ENCODE measurements at regions not wholly inside any gene's neighbourhood (a gene's known extent, or its start where the extent isn't known, plus 50 kb on each side); places are given as distances from the start of the nearest gene placed in this dataset.

DNA sequence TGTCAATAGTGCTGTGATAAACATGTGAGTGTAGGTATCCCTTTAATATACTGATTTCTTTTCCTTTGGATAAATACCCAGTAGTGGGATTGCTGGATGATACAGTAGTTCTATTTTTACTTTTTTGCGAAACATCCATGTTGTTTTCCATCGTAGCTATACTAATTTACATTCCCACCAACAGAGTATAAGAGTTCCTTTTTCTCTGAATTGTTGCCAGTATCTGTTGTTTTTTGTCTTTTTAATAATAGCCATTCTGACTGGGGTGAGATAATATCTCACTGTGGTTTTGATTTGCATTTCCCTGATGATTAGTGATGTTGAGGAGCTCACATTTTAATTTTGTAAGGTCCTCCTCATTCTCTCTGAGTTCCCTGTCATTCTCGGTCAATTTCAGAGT is 71.1 kb upstream of the NFIL3 start:
- H3K4me3 ChIP-seq (replicated peaks in 1 of 2; ENCODE audit: low read depth in 2 of 2, low read length in 2 of 2), result no peak overlapping the region
- TF ChIP-seq, protein P1, sequence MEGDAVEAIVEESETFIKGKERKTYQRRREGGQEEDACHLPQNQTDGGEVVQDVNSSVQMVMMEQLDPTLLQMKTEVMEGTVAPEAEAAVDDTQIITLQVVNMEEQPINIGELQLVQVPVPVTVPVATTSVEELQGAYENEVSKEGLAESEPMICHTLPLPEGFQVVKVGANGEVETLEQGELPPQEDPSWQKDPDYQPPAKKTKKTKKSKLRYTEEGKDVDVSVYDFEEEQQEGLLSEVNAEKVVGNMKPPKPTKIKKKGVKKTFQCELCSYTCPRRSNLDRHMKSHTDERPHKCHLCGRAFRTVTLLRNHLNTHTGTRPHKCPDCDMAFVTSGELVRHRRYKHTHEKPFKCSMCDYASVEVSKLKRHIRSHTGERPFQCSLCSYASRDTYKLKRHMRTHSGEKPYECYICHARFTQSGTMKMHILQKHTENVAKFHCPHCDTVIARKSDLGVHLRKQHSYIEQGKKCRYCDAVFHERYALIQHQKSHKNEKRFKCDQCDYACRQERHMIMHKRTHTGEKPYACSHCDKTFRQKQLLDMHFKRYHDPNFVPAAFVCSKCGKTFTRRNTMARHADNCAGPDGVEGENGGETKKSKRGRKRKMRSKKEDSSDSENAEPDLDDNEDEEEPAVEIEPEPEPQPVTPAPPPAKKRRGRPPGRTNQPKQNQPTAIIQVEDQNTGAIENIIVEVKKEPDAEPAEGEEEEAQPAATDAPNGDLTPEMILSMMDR (IDR thresholded peaks at IDR 0.05; ENCODE audit: low read depth, low read length), result no peak
- no peak for DNase-seq (ENCODE audit: low read depth in 2 of 2)

DNA sequence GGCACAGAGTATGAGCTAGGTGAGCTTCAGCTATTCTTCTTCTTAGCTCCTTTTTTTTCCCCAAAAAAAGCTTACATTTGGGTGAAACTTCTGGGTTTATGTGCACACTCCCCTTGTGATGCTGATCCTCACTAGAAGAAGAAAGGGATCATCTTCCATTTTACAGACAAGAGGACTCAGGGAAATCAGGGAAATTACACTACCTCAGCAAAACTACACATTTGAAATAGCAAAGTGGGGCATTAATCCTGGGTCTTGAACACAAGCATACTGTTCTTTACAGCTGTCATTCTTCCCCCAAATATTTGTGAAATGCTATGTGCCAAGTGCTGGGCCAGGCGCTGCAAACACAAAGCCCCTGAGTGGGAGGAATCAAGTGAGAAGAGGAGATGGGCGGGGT is 68.6 kb upstream of the NFIL3 start:
- no peak overlapping the region for H3K4me3 ChIP-seq (replicated peaks in 1 of 2; ENCODE audit: low read depth in 2 of 2, low read length in 2 of 2)
- TF ChIP-seq, protein P1 (IDR thresholded peaks at IDR 0.05; ENCODE audit: low read depth, low read length), result no peak
- no peak for DNase-seq (ENCODE audit: low read depth in 2 of 2)

DNA sequence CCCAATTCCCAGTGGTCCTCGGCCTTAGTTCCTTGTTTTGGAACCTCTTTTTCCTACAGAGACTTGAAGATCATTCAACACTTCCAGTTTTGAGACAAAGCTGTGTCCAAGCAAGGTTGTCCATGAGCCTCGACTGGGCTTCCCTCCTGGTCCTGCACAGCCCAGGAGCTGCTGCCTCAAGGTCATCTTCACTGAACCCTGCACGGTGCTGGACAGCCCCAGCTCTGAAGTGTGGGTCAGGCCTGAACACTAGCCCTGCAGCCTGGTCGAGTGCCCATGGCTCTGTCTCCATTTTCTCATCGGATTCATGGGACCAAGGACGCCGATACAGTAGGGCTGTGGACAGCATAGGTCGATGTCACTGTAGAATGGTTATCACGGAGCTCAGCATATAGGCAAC is 68.0 kb upstream of the NFIL3 start:
- no peak for DNase-seq (ENCODE audit: low read depth in 2 of 2)
- TF ChIP-seq, protein P1 (IDR thresholded peaks at IDR 0.05; ENCODE audit: low read depth, low read length), result no peak
- no peak overlapping the region for H3K4me3 ChIP-seq (replicated peaks in 1 of 2; ENCODE audit: low read depth in 2 of 2, low read length in 2 of 2)

DNA sequence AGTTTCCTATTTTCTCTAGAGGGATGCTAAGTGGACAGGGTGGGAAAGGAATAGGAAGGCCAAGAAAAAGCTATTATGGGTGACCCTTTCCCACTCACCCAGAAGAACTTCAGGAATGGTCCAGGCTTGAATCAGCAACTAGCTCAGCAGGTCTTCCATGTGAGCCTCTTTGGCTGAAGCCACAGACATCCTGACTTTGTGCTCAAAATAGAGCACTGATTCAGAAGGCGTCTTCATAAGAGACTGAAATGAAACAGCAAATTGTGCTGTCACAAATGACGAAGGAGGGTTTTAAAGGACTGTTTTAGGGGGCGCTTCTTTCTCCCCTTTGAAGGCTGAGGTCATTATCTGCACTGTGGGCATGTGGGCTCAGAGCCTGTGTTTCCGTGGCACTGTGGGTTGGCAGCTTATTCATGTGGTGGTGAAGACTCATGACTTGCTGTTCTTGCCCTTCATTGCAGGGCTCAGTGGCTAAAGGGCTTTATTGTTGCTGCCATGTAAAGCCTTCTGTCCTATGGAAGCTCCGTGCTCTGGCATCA is 65.8 kb upstream of the NFIL3 start:
- peak in 1 of 2 donors; percentile 59 for DNase-seq (ENCODE audit: low read depth in 2 of 2)
- H3K4me3 ChIP-seq (replicated peaks in 1 of 2; ENCODE audit: low read depth in 2 of 2, low read length in 2 of 2), result no peak overlapping the region
- TF ChIP-seq, protein P1 (IDR thresholded peaks at IDR 0.05; ENCODE audit: low read depth, low read length), result no peak

DNA sequence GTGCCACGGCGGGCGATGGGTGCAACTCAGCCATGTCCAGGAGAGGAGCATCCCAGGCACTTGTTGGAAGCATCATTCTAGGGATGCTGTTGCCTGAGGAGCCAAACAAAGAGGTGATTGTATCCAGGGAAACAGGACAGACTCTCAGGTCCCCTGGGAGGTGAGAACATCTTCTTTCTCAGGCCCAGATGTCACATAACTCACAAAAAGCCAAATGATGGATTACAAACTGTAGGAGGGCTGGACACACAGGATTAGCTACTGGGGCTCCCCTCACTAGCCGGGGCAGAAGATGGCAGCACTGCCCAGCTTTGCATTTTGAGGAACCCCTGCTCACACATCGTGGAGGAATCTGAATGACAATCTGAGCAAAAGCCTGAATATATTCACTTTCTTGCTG is 64.7 kb upstream of the NFIL3 start:
- DNase-seq (ENCODE audit: low read depth in 2 of 2), result no peak
- TF ChIP-seq, protein P1 (IDR thresholded peaks at IDR 0.05; ENCODE audit: low read depth, low read length), result no peak
- no peak overlapping the region for H3K4me3 ChIP-seq (replicated peaks in 1 of 2; ENCODE audit: low read depth in 2 of 2, low read length in 2 of 2)

DNA sequence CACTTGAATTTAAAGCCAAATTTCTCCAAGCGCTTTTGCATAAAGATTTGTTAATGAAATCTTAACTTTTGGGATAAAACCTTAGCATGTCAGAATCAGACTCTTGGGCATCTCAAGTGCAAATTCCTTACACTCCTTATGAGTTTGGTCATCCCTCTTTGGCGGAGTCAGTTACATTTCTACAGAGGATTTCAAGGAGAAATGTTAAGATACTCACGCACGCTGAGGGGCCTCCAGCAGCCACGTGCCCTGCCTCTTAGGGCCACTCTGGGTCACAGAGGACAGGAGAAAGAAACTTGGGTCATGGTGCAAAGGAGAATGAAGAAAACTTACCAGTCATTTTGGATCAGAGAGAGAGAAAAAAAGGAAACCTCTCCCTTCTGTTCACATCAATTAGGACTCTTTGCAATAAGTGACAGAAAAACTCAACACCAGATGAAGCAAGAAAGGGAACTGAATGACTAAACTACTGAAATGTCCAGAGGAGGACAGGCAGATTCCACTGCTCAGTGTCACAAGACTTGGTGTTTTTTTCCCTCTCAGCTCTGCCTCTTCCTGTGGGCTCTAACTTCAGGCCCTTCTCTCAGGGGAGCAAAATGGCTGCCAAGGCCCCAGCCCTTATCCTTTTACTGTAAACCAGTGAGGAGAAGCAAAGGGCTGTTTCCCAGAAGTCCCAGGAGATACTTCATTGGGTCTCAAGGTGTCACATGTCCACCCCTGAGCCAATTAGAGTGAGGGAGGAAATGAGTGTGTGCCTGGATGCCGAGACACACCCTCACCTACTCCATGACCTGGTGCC is 63.3 kb upstream of the NFIL3 start:
- TF ChIP-seq, protein P1 (IDR thresholded peaks at IDR 0.05; ENCODE audit: low read depth, low read length), result no peak
- no peak overlapping the region for H3K4me3 ChIP-seq (replicated peaks in 1 of 2; ENCODE audit: low read depth in 2 of 2, low read length in 2 of 2)
- peak; percentile 78 to 82 for DNase-seq (ENCODE audit: low read depth in 2 of 2)

All from cardiac fibroblast (primary cell).